GM12873 (cell line): ENCODE measurements at regions not wholly inside any gene's neighbourhood (a gene's known extent, or its start where the extent isn't known, plus 50 kb on each side); places are given as distances from the start of the nearest gene placed in this dataset.

ENCODE experiments used
- TF ChIP-seq, protein P1 (sequence below): IDR thresholded peaks from 2 replicates; pipeline ENCODE4 v1.5.1; 2012; ENCODE audit warnings: low read depth, mild to moderate bottlenecking, moderate library complexity, low read length, control low read depth; ENCODE audit not compliant: insufficient read depth; ENCODE audit errors: missing control alignments

DNA sequence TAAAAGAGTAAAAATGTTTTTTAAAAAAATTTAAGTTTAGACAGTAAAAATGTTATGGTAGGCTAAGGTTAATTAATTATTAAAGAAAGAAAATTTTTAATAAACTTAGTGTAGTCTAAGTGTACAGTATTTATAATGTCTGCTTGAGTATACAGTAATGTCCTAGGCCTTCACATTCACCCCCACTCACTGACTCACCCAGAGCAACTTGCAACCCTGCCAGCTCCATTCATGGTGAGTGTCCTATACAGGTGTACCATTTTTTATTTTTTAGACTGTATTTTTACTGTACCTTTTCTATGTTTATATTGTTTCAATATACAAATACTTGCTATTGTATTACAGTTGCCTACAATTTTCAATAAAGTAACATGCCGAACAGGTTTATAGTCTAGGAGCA is 234.1 kb downstream of the AUH start:
- TF ChIP-seq, protein P1, sequence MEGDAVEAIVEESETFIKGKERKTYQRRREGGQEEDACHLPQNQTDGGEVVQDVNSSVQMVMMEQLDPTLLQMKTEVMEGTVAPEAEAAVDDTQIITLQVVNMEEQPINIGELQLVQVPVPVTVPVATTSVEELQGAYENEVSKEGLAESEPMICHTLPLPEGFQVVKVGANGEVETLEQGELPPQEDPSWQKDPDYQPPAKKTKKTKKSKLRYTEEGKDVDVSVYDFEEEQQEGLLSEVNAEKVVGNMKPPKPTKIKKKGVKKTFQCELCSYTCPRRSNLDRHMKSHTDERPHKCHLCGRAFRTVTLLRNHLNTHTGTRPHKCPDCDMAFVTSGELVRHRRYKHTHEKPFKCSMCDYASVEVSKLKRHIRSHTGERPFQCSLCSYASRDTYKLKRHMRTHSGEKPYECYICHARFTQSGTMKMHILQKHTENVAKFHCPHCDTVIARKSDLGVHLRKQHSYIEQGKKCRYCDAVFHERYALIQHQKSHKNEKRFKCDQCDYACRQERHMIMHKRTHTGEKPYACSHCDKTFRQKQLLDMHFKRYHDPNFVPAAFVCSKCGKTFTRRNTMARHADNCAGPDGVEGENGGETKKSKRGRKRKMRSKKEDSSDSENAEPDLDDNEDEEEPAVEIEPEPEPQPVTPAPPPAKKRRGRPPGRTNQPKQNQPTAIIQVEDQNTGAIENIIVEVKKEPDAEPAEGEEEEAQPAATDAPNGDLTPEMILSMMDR, result no peak

DNA sequence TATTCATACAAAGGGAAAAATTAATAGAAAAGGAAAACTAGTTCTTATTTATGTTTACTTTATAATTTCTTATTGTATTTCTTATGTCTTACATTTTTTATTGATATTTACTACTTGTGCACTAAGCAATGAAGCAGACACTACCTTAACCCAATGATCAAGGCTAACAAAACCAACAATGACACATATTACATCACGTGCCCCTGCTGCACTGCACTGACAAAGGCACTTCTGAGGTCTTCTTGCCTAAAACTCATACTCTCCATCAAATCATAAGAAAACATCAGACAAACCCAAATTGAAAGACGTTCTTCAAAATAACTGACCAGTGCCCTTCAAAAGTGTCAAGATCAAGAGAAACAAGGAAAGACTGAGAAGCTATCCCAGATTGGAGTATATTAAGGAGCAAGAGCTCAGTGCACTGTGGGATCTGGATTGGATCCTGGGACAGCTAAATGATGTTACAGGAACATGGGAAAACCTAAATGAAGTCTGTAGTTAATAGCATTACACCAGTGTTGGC is 230.9 kb downstream of the AUH start:
- TF ChIP-seq, protein P1, result no peak

DNA sequence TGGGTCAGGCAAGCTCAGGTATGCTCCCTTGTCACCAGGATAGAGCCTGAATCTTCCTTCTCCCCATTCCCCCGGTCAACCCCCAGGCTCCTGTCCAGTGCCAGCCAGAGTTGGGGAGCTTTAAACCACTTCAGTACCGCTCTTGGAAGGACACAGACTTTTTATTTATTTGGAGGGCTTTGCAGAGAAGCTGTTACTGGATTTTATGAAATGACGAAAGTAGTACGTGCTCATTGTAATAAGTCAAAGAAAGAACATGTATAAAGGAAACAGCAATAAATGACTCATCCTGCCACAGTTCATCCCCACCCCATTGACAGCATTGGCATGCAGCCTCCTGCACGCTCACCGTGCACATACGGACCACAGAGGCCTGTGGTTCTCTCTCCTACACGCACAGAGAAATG is 230.3 kb downstream of the AUH start:
- TF ChIP-seq, protein P1, result no peak

DNA sequence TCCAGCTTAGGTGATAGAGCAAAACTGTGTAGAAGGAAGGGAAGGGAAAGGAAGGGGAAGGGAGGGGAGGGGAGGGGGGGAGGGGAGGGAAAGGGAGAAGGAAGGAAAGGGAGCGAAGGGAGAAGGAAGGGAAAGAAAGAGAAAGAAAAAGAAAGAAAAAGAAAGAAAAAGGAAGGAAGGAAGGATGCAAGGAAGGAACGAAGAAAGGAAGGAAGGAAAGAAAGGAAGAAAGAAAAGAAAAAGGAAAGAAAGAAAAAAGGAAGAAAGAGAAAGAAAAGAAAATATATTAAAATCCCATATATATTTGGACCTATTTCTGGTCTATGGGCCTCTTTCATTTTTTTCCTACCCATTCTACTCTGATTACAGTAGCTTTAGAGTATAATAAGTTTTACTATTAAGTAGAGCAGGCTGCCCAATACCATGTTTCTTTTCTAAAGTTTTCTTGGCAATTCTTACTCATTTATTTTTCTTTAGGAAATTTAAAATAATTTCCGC is 229.1 kb downstream of the AUH start:
- TF ChIP-seq, protein P1, result no peak

DNA sequence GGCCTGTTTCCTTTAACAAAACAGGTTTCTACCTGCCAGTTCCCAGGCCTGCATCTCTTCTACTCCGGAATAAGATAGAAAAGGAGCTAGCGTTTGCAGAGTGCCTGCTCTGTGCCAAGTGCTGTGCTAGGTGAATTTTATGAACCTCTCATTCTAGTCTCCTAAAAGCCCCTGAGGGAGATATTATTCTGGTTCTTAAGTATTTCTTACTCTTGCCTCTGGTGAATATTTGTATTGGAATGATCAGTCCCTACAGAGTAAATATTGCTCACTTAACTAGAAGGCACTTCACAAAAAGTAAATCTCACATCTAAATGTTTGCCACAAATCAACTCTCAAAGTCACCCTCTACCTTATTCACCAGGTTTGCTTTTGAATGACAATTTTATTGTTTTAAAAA is 227.1 kb downstream of the AUH start:
- TF ChIP-seq, protein P1, result no peak

DNA sequence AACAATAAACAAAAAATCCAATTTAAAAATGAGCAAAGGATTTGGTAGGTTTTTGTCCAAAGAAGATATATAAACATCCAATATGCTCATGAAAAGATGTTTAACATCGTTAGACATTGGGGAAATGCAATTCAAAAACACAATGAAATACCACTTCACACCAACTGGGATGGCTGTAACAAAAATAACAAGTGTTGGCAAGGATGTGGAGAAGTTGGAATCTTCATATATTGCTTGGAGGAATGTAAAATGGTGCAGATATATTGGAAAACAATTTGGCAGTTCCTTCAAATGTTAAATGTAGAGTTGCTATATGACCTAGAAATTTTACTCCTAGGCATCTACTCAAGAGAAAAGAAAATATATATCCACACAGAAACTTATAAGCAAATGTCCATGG is 224.3 kb downstream of the AUH start:
- TF ChIP-seq, protein P1, result no peak

DNA sequence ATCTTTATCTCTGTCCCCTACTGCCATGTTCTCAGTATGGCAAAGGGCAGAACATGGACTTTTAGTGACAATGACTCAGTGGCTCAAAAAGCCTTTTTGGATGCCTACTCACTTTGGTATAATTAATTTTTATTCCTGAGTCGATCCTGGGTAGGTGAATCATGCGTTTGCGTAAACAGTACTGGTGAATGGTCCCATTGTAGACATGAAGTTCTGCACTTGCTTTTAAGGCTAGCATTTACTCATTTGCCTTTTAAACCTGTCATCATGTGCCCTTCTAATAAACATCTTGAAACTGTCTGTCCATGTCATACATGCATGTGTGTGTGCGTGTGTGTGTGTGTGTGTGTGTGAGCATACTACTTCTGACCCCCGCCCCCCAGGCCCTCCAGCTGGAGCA is 223.0 kb downstream of the AUH start:
- TF ChIP-seq, protein P1, result no peak
